DND-41 (cell line): ENCODE measurements at regions not wholly inside any gene's neighbourhood (a gene's known extent, or its start where the extent isn't known, plus 50 kb on each side); places are given as distances from the start of the nearest gene placed in this dataset.

Experiments used
- ATAC-seq: fragments of 200-7000 bp; cut with Tn5 transposase; 3 replicates; pipeline ENCODE4 v1.9.1; 2021; ENCODE audit warnings: low read depth; ENCODE audit not compliant: insufficient read depth
- DNase-seq: peaks from one replicate; pipeline ENCODE4 v3.0.0-alpha.2; 2020
- H2AFZ ChIP-seq: 2 replicates; pipeline ENCODE4 v1.6.0; 2012; ENCODE audit warnings: low read depth, low read length
- H3K27ac ChIP-seq: 2 replicates; pipeline ENCODE4 v1.5.1; 2012; ENCODE audit warnings: low read length, inconsistent platforms
- H3K27me3 ChIP-seq: fragments of 200-600 bp; sonication (generic); 2 replicates; pipeline ENCODE4 v1.6.0; 2012; ENCODE audit warnings: low read length, mild to moderate bottlenecking, inconsistent platforms; ENCODE audit not compliant: insufficient read depth, poor library complexity
- H3K36me3 ChIP-seq: 2 replicates; pipeline ENCODE4 v1.5.1; 2012; ENCODE audit warnings: low read length, inconsistent platforms; ENCODE audit not compliant: insufficient read depth
- H3K4me1 ChIP-seq: 2 replicates; pipeline ENCODE4 v1.5.1; 2012; ENCODE audit warnings: mild to moderate bottlenecking, low read length; ENCODE audit not compliant: insufficient read depth
- H3K4me2 ChIP-seq: 2 replicates; pipeline ENCODE4 v1.6.0; 2012; ENCODE audit warnings: mild to moderate bottlenecking, moderate library complexity, low read length, inconsistent platforms; ENCODE audit not compliant: insufficient read depth
- H3K4me3 ChIP-seq, 2 experiments: fragments of 200-600 bp in 1 of 2; shearing (Covaris generic) in 1 of 2; 2 replicates each; pipeline ENCODE4 v1.5.1; 2012 to 2016; ENCODE audit warnings: inconsistent platforms in 2 of 2, low read length in 2 of 2, mild to moderate bottlenecking in 2 of 2, low read depth in 1 of 2, moderate library complexity in 1 of 2
- H3K79me2 ChIP-seq: 2 replicates; pipeline ENCODE4 v1.6.0; 2012; ENCODE audit warnings: low read length, inconsistent platforms; ENCODE audit not compliant: insufficient read depth
- H3K9ac ChIP-seq: 2 replicates; pipeline ENCODE4 v1.6.0; 2012; ENCODE audit warnings: low read depth, mild to moderate bottlenecking, inconsistent platforms, low read length, moderate library complexity
- H3K9me3 ChIP-seq: 2 replicates; pipeline ENCODE4 v1.5.1; 2012; ENCODE audit warnings: low read length, moderate library complexity, mild to moderate bottlenecking, inconsistent platforms; ENCODE audit not compliant: insufficient read depth, severe bottlenecking
- H4K20me1 ChIP-seq: 2 replicates; pipeline ENCODE4 v1.6.0; 2012; ENCODE audit warnings: low read length; ENCODE audit not compliant: insufficient read depth
- EZH2 ChIP-seq: IDR thresholded peaks from 3 replicates; pipeline ENCODE4 v1.6.1; 2012; ENCODE audit warnings: borderline replicate concordance, low read depth, mild to moderate bottlenecking, moderate library complexity, low read length, inconsistent platforms; ENCODE audit not compliant: severe bottlenecking
- TF ChIP-seq, protein P1 (sequence below): IDR thresholded peaks from 2 replicates; pipeline ENCODE4 v1.5.1; 2012; ENCODE audit warnings: borderline replicate concordance, low read length, moderate library complexity, mild to moderate bottlenecking; ENCODE audit not compliant: poor library complexity, severe bottlenecking; ENCODE audit errors: extremely low read depth

GRCh38 chr9:79049371-79049770, 522.4 kb upstream of the TLE4 start:
- H3K27me3 ChIP-seq: no peaks in the 10 kb centered on the region
- H3K4me3 ChIP-seq: no peak overlapping the region
- no peak overlapping the region for H3K9ac ChIP-seq
- no peak overlapping the region for H2AFZ ChIP-seq
- H3K4me1 ChIP-seq: no peaks in the 10 kb centered on the region
- H3K36me3 ChIP-seq: no peaks in the 10 kb centered on the region
- no peaks in the 10 kb centered on the region for H4K20me1 ChIP-seq
- H3K79me2 ChIP-seq: no peaks in the 10 kb centered on the region
- H3K27ac ChIP-seq: no peak overlapping the region
- no peak overlapping the region for H3K4me2 ChIP-seq
- H3K9me3 ChIP-seq: no peaks in the 10 kb centered on the region
- no peak for ATAC-seq
- TF ChIP-seq, protein P1, sequence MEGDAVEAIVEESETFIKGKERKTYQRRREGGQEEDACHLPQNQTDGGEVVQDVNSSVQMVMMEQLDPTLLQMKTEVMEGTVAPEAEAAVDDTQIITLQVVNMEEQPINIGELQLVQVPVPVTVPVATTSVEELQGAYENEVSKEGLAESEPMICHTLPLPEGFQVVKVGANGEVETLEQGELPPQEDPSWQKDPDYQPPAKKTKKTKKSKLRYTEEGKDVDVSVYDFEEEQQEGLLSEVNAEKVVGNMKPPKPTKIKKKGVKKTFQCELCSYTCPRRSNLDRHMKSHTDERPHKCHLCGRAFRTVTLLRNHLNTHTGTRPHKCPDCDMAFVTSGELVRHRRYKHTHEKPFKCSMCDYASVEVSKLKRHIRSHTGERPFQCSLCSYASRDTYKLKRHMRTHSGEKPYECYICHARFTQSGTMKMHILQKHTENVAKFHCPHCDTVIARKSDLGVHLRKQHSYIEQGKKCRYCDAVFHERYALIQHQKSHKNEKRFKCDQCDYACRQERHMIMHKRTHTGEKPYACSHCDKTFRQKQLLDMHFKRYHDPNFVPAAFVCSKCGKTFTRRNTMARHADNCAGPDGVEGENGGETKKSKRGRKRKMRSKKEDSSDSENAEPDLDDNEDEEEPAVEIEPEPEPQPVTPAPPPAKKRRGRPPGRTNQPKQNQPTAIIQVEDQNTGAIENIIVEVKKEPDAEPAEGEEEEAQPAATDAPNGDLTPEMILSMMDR: no peak
- TF ChIP-seq EZH2: no peak
- no peak for DNase-seq

GRCh38 chr9:79053598-79053997, 518.2 kb upstream of the TLE4 start:
- Histone ChIP-seq H3K4me3 (no peak overlapping the region), H3K9ac (no peak overlapping the region), H3K27ac (no peak overlapping the region), H2AFZ (no peak overlapping the region), H3K4me2 (no peak overlapping the region), H3K36me3 (no peaks in the 10 kb centered on the region), H4K20me1 (no peaks in the 10 kb centered on the region), H3K4me1 (no peaks in the 10 kb centered on the region), H3K9me3 (no peaks in the 10 kb centered on the region), H3K79me2 (no peaks in the 10 kb centered on the region), H3K27me3 (no peaks in the 10 kb centered on the region)
- DNase-seq (no peak), ATAC-seq (no peak)
- TF ChIP-seq, protein P1: no peak
- no peak for TF ChIP-seq EZH2

GRCh38 chr9:79054500-79054899, 517.3 kb upstream of the TLE4 start:
- no peak overlapping the region for H3K4me2 ChIP-seq
- no peak for TF ChIP-seq EZH2
- TF ChIP-seq, protein P1: no peak
- DNase-seq: no peak
- H2AFZ ChIP-seq: no peak overlapping the region
- H3K4me1 ChIP-seq: no peaks in the 10 kb centered on the region
- no peaks in the 10 kb centered on the region for H3K9me3 ChIP-seq
- H4K20me1 ChIP-seq: no peaks in the 10 kb centered on the region
- H3K9ac ChIP-seq: no peak overlapping the region
- no peaks in the 10 kb centered on the region for H3K27me3 ChIP-seq
- H3K27ac ChIP-seq: no peak overlapping the region
- no peaks in the 10 kb centered on the region for H3K36me3 ChIP-seq
- no peak overlapping the region for H3K4me3 ChIP-seq
- no peaks in the 10 kb centered on the region for H3K79me2 ChIP-seq
- no peak for ATAC-seq

- H3K27me3 ChIP-seq: no peaks in the 10 kb centered on the region
- no peak for ATAC-seq
- H3K36me3 ChIP-seq: no peaks in the 10 kb centered on the region
- H2AFZ ChIP-seq: no peak overlapping the region
- no peak overlapping the region for H3K4me2 ChIP-seq
- H3K4me3 ChIP-seq: no peak overlapping the region
- TF ChIP-seq EZH2: no peak
- TF ChIP-seq, protein P1: no peak
- H3K79me2 ChIP-seq: no peaks in the 10 kb centered on the region
- no peak overlapping the region for H3K27ac ChIP-seq
- no peaks in the 10 kb centered on the region for H4K20me1 ChIP-seq
- no peaks in the 10 kb centered on the region for H3K9me3 ChIP-seq
- H3K9ac ChIP-seq: no peak overlapping the region
- no peak for DNase-seq
- no peaks in the 10 kb centered on the region for H3K4me1 ChIP-seq
Measured at GRCh38 chr9:79056041-79056440, 515.7 kb upstream of the TLE4 start.
